Inflammatory macrophage treated with lipopolysaccharide for 4 hours (primary cell): ENCODE measurements at regions not wholly inside any gene's neighbourhood (a gene's known extent, or its start where the extent isn't known, plus 50 kb on each side); places are given as distances from the start of the nearest gene placed in this dataset.

Experiments
- DNase-seq: peaks from one replicate; pipeline ENCODE4 v3.0.0-alpha.2; 2020

DNA sequence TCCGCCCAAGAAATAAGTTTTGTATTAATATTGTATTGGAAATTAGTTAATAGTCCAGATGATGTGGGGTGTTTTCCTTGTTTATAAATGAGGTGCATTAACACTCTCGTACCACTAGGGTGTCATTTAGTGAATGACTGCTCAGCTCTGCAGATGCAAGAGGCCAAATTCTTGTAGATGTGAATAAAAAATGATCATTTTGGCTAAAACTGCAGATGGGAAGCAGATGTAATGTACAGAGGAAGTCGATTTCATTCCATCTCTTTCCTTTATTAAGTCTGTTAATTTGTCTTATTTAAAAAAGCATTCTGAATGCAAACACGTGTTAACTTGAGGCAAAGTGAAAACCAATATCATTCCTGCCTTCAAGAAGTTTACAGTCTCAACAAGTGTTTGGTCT, 108.1 kb downstream of the DHX15 start:
- peak; percentile 15 for DNase-seq

- no peak for DNase-seq
Observed at GRCh38 chr4:24475756-24476155, 108.6 kb downstream of the DHX15 start.

DNA sequence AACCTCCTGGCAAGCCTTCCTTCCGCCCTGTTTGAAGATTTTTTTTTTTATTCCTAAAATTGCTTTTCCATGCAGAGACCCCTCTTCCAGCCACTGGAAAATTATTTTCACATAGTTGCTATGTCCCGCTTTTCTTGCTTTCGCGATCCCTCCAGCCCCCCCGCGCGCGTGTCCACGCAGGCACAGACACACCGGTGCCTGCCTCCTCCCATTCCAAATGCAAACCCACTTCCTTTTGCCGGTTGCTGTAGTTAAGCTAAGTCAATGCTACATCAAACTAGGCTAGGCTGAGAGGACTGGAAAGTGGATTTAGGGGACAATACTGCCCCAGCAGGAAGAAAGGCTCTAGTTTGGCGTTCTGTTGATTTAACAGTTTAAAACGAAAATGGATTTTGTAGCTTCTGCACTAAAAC, 111.0 kb downstream of the DHX15 start:
- DNase-seq = no peak

GRCh38 chr4:24472514-24473308, 111.6 kb downstream of the DHX15 start:
- DNase-seq = peak; percentile 34

DNA sequence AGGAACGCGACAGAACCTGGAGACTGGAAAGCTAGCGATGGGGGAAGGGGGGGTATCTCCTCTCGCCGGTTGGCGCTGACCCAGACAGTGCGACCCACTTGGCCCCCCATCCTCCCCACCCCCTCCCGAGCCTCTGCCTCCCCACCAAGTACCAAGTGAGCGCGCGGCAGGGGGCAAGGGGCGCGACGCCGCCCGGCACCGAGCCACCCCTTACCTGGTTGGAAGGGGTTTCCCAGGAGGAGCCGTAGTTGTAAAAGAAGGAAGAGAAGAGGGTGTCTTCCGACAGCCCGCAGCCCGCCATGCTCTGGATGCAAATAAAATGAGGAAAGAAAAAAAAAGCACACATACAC, 112.2 kb downstream of the DHX15 start:
- DNase-seq = no peak

DNA sequence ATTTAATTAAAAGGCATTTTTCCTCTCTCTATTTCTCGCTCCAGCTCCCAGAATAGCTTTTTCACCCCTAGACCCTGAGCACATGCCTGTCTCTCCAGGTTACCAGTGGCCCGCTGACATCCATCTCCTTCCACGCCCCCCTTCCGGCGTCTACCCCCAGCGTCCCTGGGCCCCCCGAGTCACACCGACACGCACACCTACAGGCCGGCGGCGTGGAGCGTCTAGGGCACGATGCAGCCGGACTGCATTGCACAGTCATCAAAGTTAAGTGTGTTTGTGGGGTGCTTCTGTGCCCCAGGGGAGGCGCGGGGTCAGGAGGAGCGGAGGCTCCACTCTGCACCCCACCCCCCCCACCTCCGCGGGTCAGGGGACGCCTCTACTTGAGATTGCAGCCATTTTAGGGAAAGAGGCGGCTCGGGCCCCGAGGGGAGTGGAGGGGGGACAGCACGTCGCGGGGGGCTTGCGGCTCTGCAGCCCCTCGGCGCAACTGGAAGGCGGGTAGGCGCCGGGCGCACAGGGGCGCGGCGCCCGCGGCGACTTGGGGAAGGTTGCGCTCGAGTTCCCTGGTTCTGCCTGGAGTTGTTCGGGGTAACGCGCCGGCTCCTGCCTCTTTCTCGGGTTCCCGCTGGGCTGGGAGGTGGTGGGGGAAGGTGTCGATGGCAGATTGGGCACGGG, 112.7 kb downstream of the DHX15 start:
- DNase-seq = no peak

DNA sequence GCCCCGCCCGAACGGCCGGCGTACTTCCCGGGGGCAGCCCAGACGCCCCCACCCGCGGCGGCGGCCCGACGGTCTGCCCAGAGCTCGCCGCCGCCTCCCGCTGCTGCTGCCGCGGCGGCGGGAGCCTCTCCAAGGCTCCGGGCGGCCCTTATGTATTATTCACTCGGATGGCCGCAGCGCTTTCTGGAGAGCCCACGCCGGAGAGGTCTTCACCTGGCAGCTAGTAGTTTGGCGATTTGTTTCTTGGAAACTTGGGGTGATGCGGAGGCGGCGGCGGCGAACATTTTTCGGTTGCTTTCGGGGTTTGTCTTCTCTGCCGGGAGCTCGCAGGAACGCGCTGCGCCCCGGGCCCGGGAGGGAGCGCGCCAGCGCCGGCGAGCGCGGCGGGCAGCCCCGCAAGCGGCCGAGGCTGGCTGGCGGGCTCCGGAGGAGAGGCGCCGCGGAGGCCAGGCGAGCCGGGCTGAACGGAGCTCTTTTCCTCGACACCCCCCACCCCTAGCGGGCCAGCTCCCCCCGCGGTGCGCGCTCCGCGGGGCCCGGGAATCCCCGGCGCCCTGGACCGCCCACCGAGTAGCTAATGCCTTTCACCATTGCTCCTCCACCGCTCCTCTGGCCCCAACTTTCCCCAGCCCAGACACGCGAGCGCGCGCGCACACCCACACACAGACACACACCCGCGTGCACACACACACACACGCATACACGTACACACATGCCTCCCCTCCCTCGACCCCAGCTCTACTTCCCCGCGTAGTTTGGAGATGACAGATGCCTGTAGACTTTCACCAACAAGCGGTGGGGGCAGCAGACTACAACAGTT, 113.5 kb downstream of the DHX15 start:
- no peak for DNase-seq

DNA sequence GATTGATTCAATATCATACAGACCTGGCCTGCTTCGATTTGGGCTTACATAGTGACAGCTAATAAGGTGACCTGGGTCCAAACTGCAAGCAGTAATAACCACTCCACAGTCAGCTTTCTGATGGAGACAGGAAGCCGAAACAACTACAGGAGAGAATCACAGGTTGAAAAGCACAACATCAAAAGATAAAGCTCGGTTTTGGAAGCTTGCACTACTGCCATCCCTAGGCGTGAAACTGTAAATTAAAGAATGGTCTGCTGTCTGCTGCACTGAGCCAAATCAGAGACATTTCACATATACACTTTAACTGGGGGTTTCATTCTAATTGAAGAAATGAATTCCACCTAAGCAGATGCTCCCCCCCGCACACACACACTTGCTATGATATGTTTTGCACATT, 116.3 kb downstream of the DHX15 start:
- DNase-seq = no peak

- DNase-seq = no peak
Observed at GRCh38 chr4:24464566-24464965, 119.8 kb downstream of the DHX15 start.

- DNase-seq = no peak
Observed at GRCh38 chr4:24456431-24456830, 127.9 kb downstream of the DHX15 start.

- DNase-seq = no peak
Observed at GRCh38 chr4:24453951-24454350, 130.4 kb downstream of the DHX15 start.

DNA sequence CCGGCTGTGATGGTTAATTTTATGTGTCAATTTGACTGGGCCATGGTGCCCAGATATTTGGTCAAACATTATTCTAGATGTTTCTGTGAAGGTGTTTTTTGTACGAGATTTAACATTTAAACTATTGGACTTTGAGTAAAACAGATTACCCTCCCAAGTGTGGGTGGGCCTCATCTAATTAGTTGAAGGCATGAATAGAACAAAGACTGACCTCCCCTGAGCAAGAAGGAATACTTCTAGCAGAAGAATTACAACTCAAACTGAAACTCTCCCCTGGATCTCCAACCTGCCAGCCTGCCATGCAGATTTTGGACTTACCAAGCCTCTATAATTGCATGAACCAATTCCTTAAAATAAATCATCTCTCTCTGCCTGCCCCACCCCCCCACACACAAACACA, 132.5 kb downstream of the DHX15 start:
- DNase-seq = no peak

GRCh38 chr4:24443200-24443599, 141.2 kb downstream of the DHX15 start:
- DNase-seq = no peak

- DNase-seq = no peak
Observed at GRCh38 chr4:24440765-24441164, 143.6 kb downstream of the DHX15 start.

- no peak for DNase-seq
Observed at GRCh38 chr4:24434241-24434640, 150.1 kb downstream of the DHX15 start.

- DNase-seq = no peak
Observed at GRCh38 chr4:24433515-24434214, 150.7 kb downstream of the DHX15 start.

DNA sequence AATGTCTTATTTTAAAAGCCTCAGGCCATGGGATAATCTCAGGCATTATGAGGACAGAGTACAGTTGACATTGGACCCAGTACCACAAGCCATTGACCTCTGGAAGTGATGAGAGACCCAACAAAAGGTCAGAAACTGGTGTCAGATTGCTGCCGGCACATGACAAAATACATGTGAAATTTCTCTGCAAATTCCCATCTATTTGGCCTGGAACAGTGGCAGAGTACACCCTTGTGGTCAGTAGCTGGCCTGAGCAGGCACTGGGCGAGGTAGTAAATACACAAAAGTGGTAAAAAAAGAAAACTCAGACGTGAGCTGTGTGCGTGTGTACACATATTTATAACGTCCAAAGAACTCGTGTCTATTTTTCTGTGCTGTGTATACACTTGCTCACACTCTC, 155.5 kb downstream of the DHX15 start:
- no peak for DNase-seq

DNA sequence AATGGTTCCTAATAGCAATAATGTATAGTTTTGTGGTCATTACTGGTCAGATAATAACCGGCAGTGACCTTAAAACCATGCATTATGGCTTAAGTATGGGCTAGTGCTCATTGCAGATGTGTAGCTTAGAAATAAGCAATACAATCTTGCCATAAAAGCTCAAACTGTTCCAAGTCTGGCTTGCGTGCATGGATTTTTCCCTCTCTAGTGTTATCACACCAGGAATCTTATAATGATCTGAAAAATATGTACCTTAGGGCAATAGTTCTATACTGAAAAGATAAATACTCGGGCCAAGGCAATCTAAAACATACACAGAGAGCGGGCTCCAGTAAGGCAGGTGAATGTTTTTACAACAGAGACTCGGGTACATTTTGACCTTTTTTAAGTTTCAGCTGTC, 157.8 kb downstream of the DHX15 start:
- no peak for DNase-seq

DNA sequence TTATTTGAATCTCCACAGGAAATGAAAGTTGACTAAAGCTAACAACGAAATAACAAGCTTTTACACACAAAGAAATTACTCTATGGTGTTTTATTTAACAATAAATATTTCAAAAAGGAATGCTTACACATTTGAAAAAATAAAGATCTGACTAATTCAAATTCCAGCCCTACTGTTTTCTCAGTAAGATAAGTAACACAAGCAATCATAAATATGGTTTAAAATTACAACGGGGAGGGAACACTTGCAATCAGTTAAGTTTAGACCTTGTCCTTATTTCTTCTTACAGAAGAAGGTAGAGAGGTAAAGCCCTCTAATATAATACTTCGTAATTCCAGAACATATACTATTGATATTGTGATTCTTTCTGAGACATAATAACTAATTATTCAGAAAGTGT, 158.5 kb downstream of the DHX15 start:
- DNase-seq = no peak

DNA sequence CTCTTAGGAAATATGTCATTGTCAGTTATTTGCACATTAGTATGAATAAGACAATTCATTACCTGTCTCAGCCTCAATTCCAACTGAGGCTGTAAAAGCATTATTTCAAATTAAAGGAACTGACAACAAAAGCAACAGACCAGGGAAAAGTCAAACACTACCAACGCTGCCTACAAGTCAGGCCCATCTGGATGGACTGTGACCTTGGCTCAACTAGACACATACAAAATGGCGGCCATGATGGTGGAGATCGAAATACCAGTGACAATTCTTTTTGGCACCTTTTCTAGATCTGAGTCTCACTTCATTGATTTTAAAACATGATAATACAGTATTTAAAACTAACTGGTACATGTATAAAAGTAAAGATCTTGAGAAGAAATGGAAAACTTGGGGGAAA, 160.7 kb downstream of the DHX15 start:
- DNase-seq = no peak

- DNase-seq = no peak
Observed at GRCh38 chr4:24422644-24423043, 161.7 kb downstream of the DHX15 start.

- peak; percentile 19 for DNase-seq
Observed at GRCh38 chr4:24419181-24420034, 164.9 kb downstream of the DHX15 start.
